Nephron progenitor cell (in vitro differentiated cells): ENCODE measurements at regions not wholly inside any gene's neighbourhood (a gene's known extent, or its start where the extent isn't known, plus 50 kb on each side); places are given as distances from the start of the nearest gene placed in this dataset.

ENCODE experiments used
- DNase-seq: peaks from one replicate; pipeline ENCODE4 v3.0.0; 2021
- H3K27ac Mint-ChIP-seq: 2 replicates; pipeline ENCODE4 v1.8.0; 2021; ENCODE audit warnings: mild to moderate bottlenecking, moderate library complexity, mixed read lengths
- H3K27me3 Mint-ChIP-seq: 2 replicates; pipeline ENCODE4 v1.8.0; 2021; ENCODE audit warnings: mild to moderate bottlenecking, low read depth, mixed read lengths; ENCODE audit not compliant: poor library complexity
- H3K36me3 Mint-ChIP-seq: 2 replicates; pipeline ENCODE4 v1.8.0; 2021; ENCODE audit warnings: low read depth, mixed read lengths
- H3K4me1 Mint-ChIP-seq: 2 replicates; pipeline ENCODE4 v1.8.0; 2021; ENCODE audit warnings: mixed read lengths
- H3K4me3 Mint-ChIP-seq: 2 replicates; pipeline ENCODE4 v1.8.0; 2021; ENCODE audit warnings: mild to moderate bottlenecking, moderate library complexity, mixed read lengths
- H3K9me3 Mint-ChIP-seq: 2 replicates; pipeline ENCODE4 v1.8.0; 2021; ENCODE audit warnings: mild to moderate bottlenecking, moderate library complexity, mixed read lengths
- TF ChIP-seq, protein P1 (sequence below): fragments of 200-600 bp; sonication (generic); IDR thresholded peaks from 2 replicates; pipeline ENCODE4 v1.5.0; 2021; ENCODE audit warnings: antibody characterized with exemption

DNA sequence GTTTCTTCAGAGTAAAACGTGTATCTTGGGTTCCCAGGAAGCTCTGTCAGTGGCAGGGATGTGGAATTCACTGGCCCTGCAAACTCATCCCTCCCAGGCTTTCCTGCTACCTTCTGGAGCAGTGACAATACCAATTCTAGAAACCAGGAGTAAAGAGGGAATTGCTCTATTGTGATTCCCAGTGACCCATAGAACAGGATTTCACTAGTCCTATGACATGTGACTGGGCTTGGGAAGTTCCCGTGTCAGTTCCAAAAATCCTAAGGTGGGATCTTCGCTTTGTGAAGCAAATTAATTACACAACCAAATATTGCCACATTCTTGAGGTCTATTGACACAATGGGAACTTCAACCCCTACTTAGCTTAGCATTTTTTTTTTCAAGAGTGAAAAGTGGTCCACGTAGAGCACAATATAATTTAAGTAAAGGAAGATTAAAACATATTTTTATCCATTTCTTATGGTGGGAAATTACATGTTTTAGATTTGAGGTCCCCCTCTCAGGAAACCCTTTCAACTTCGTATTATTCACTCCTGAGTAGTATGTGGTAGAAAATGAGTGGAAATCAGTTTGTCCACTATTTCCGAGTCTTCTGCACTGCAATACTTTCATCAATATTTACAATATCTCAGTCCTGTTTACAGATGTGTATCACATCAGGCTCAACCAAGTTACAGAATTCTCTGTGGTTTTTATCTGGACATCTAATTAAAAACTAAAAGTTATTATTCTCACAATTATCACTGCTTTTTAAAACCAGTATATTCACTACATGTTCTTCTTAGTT, 88.9 kb upstream of the SOX5 start:
- no peak for DNase-seq
- Mint-ChIP-seq H3K27ac (no peak overlapping the region), H3K9me3 (no peaks in the 10 kb centered on the region), H3K4me1 (peaks cover 39% of the 10 kb centered on the region), H3K27me3 (no peaks in the 10 kb centered on the region), H3K4me3 (no peak overlapping the region), H3K36me3 (no peaks in the 10 kb centered on the region)
- TF ChIP-seq, protein P1, sequence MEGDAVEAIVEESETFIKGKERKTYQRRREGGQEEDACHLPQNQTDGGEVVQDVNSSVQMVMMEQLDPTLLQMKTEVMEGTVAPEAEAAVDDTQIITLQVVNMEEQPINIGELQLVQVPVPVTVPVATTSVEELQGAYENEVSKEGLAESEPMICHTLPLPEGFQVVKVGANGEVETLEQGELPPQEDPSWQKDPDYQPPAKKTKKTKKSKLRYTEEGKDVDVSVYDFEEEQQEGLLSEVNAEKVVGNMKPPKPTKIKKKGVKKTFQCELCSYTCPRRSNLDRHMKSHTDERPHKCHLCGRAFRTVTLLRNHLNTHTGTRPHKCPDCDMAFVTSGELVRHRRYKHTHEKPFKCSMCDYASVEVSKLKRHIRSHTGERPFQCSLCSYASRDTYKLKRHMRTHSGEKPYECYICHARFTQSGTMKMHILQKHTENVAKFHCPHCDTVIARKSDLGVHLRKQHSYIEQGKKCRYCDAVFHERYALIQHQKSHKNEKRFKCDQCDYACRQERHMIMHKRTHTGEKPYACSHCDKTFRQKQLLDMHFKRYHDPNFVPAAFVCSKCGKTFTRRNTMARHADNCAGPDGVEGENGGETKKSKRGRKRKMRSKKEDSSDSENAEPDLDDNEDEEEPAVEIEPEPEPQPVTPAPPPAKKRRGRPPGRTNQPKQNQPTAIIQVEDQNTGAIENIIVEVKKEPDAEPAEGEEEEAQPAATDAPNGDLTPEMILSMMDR, result no peak

DNA sequence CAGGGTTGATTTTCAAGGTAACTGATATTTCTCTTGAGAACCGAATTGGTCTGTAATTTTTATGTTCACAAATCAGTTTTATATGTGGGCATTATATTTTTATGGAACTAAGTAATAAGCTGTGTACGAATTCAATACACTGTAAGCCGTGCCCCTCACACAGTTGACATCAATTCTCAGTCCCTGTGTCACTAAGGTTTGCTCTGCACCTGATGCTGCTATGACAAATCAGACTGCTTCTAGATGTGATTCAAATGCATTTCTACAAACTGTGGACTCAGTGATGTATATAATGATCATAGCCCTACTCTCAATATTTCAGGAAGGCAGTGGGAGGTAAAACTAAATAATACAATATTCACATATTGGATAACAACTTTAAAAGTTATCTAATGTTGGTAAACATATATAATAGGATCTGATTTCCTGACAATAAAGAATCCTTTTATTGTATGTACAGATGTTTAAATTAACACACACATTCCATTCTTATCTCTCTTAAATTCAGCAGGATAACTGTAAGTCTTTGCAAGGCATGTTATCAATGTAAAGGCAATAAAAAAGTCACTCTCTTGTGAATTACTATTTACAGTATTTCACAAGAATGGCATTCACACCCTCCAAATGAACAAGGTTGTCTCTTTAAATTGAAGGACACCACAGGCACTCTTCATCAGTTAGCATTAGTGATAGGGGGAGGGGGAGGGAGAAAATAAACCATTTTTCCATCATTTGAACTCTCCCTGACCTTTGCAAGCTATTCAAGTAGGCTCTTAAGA, 87.2 kb upstream of the SOX5 start:
- H3K27ac Mint-ChIP-seq, result no peak overlapping the region
- no peaks in the 10 kb centered on the region for H3K9me3 Mint-ChIP-seq
- H3K27me3 Mint-ChIP-seq, result no peaks in the 10 kb centered on the region
- no peak overlapping the region for H3K4me3 Mint-ChIP-seq
- H3K36me3 Mint-ChIP-seq, result no peaks in the 10 kb centered on the region
- TF ChIP-seq, protein P1, result no peak
- DNase-seq, result no peak
- peaks cover 32% of the 10 kb centered on the region for H3K4me1 Mint-ChIP-seq

DNA sequence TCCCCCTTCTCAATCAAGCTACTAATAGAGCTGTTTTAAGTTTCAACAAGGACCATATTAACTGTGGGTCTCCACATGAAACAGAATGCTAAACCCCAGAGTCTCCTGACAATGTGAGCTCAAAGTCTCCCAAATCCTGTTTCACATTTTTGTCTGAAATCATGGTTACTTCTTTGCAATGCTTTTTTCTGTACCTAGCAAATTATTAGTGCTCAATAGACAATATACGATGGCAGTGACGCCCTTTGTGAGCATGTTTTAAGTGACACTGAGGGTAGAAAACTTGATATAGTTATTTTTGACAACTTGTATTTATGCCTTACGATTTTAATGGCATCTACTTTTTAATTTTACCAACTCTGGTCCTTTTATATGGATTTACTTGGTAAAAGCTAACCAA, 85.4 kb upstream of the SOX5 start:
- Mint-ChIP-seq H3K4me3 (no peak overlapping the region), H3K27ac (peak overlapping the region; percentile 94), H3K36me3 (peaks cover 8% of the 10 kb centered on the region), H3K4me1 (peaks cover 32% of the 10 kb centered on the region), H3K9me3 (peaks cover 10% of the 10 kb centered on the region), H3K27me3 (no peaks in the 10 kb centered on the region)
- TF ChIP-seq, protein P1, result no peak
- no peak for DNase-seq

DNA sequence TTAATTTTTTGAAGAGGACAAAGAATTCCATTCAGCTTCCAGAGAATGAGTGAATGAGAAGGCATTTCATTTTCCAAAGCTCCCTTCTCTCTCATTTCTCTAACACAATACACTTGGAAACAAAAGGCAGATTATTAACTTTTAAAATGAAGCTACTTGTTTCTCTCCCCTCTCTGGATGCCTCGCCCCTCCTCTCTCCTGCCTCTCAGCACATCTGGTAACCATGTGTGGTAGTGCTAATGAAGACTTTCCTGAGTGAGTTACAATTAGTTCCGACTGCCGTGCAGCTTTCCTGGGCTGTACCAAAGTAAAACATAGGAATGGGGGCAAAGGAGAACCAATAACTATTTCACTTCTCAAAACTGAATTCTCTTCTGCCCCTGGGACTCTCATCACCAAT, 84.7 kb upstream of the SOX5 start:
- Mint-ChIP-seq H3K9me3 (peaks cover 10% of the 10 kb centered on the region), H3K4me3 (peak overlapping the region; percentile 26), H3K27ac (peak overlapping the region; percentile 94), H3K27me3 (no peaks in the 10 kb centered on the region), H3K4me1 (peaks cover 32% of the 10 kb centered on the region), H3K36me3 (peaks cover 8% of the 10 kb centered on the region)
- TF ChIP-seq, protein P1, result no peak
- DNase-seq, result peak; percentile 14

DNA sequence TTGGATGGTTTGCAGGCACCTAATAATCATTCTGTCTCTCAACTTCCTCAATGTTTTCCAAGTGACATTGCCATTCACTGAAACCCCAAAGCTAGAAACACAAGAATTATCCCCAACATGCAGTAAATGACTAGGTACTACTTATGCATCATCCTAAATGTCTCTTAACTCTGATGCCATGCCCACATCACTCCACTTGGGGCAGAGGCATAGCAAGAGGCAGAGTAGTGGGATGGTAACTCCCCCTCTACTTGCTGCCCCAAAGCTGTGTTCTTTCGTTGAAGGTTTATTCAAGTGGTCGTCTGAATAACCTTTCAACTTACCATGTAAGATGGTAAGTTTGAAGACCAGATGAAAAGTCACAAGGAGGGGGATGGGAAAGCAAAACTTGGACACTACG, 77.9 kb upstream of the SOX5 start:
- Mint-ChIP-seq H3K27ac (no peak overlapping the region), H3K4me1 (peaks cover 11% of the 10 kb centered on the region)
- DNase-seq, result no peak

More for the DNA sequence above, 77.9 kb upstream of the SOX5 start:
- H3K27me3 Mint-ChIP-seq, result no peaks in the 10 kb centered on the region
- peaks cover 14% of the 10 kb centered on the region for H3K9me3 Mint-ChIP-seq
- H3K36me3 Mint-ChIP-seq, result peaks cover 21% of the 10 kb centered on the region
- H3K4me3 Mint-ChIP-seq, result no peak overlapping the region
- TF ChIP-seq, protein P1, result no peak
